Stimulated activated CD8-positive, alpha-beta memory T cell treated with anti-CD3 and anti-CD28 coated beads, Interleukin-4, amount 100 ng/mL, for 4 hours (primary cell): ENCODE measurements at regions not wholly inside any gene's neighbourhood (a gene's known extent, or its start where the extent isn't known, plus 50 kb on each side); places are given as distances from the start of the nearest gene placed in this dataset.

Experiments used
- DNase-seq, 2 donors: peaks; one replicate each; pipeline ENCODE4 v3.0.0-alpha.2; 2020; ENCODE audit warnings: low read depth in 2 of 2, low spot score in 1 of 2

DNA sequence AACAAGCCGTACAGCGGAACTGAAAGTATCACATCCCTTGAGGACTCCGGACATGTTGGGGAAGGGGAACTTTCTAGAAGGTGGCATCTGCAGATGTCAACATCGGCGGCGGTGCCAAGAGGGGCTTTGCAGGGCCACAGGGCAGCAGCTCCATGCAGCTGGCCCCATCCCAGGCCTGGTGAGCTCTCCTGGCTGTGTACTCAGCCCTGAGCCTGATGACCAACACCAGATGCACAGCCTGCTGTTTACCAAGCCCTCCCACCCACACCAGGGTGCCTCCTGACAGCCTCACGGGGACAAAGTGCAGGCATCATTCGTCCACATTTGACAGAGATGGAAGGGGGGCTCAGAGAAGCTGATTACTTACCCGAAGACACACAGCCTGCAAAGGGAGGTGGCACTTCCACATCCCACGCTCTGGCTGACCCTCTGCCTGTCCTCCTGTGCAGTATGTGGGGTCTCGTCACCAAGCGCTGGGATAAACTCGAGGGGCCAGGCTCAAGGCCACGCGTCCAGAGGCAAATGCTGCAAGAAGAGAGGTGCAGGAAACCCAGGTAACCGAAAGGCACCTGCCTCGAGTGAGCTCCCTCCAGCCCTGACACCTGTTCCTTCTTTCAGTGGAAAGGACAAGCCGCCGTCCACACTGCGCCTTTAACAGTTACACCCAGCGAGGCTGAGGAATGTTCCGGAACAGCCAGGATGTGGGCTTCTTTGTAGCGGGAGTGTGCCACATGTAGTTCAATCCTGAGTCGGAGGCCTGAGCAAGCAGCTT is 69.0 kb upstream of the ASAP2 start:
- no peak for DNase-seq

GRCh38 chr2:9135822-9136558 is 70.6 kb upstream of the ASAP2 start:
- DNase-seq: no peak

GRCh38 chr2:9127316-9127715 is 79.3 kb upstream of the ASAP2 start:
- DNase-seq: no peak

DNA sequence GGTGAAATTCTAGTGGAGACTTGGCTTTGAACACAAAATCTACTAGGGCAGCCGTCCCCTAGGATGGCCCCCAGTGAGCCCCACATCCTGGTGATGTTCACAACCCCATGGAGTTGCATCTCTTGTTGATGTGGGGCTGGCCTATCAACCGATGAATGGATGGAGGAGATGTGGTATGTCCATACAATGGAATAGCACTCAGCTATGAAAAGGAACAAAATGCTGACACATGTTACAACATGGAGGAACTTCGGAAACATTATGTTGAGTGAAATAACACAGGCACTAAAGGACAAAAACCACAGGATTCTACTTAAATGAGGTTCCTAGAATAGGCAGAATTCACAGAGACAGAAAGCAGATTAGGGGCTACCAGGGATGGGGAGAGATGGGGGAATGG is 80.1 kb upstream of the ASAP2 start:
- DNase-seq: no peak

DNA sequence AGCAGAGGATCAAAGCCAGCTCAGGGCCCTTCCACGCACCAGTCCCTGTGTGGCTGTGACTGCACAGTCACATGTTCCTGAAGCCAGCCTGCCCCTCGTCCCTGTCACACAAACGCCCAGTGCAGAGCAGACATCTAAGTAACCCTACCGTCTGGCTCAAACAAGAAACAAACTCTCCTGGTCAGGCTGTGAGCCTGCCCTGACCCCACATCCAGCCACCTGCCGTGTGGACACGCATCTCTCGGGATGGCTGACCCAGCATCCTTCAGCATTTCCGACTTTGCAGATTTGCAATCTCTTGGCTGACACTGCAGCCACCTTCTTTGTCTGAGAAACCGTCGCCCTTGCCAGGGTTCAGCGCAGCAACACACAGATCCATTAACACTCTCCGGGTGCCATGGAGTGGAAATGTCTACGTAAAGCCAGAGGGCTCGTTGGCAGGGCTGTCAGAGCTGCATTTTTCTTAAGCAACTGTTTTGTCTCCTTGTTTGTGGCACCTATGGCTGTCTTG is 82.3 kb upstream of the ASAP2 start:
- DNase-seq: no peak

DNA sequence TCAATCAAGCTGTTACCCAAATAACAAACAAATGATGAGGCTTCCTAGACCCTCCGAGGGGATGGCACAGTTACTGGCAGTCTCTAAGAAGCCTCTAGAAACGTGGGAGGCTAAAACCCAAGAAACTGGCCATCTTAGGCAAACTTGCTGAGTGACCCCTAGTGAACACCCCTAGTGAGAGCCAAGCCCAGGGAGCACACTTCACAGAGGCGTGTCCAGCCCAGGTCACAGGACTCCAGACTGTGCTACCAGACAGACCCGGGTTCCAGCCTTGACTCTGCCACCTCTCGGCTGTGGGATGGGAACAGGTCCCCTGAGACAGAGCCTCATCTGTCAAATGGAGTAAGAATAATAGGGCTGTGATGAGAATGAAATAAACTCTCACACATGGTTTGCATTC is 83.5 kb upstream of the ASAP2 start:
- no peak for DNase-seq

DNA sequence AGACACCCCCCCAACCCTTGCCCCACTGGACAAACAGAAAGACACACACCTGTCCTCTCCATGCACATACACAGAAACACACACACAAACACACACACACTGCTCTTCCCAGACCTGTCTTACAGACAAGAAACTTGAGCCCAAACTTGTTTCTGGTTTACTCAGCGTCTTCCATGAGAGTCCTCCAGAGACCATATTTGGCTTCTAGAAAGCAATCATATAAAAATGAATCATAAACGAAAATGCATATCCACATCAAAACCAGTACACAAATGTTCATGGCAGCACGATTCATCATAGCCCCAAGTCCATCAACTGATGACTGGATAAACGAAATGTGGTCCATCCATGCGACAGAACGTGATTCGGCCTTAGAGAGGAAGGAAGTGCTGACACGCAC is 84.2 kb upstream of the ASAP2 start:
- no peak for DNase-seq

DNA sequence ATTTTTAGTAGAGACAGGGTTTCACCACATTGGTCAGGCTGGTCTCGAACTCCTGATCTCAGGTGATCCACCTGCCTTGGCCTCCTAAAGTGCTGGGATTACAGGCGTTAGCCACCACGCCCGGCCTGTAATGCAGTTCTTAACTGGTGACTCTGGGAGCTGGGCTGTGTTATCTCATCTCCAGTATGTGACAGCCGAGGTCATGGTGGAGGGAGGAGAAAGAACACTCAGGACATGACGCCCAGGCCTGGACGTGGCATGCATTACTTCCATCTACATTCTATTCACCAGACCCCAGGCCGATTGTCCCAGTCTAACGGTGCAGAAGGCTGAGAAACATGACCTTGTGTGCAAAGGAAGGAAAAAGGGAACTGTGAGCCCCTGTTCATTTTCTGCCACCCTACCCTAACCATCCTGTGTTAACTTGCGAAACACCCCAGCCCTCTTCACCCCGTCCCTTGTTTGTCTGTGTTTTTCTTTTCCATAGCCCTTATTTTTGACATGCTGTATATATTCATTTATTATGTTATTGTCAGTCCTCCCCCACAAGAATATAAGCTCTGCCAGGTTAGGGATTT is 88.1 kb upstream of the ASAP2 start:
- DNase-seq: no peak

GRCh38 chr2:9115229-9115628 is 91.4 kb upstream of the ASAP2 start:
- no peak for DNase-seq

DNA sequence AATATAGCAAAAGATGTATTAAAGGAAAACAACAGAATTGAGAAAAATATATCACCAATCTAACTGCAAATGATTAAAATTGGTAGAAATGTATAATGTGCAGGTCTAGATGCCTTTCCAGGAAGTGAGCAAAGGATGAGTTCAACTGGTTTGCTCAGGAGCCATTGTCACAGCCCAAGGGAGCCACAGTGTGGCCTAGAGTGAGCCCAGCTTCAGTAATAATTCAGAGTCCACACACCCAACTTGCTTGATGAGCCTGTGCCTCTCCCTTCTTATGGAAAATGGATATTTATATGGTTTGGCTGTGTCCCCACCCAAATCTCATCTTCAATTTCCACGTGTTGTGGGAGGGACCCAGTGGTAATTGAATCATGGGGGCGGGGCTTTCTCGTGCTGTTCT is 92.2 kb upstream of the ASAP2 start:
- DNase-seq: no peak

- no peak for DNase-seq
These were observed 92.7 kb upstream of the ASAP2 start for GRCh38 chr2:9113916-9114315.

- no peak for DNase-seq
These were observed 93.3 kb upstream of the ASAP2 start for GRCh38 chr2:9113262-9113661.

GRCh38 chr2:9112079-9112721 is 94.4 kb upstream of the ASAP2 start:
- no peak for DNase-seq

DNA sequence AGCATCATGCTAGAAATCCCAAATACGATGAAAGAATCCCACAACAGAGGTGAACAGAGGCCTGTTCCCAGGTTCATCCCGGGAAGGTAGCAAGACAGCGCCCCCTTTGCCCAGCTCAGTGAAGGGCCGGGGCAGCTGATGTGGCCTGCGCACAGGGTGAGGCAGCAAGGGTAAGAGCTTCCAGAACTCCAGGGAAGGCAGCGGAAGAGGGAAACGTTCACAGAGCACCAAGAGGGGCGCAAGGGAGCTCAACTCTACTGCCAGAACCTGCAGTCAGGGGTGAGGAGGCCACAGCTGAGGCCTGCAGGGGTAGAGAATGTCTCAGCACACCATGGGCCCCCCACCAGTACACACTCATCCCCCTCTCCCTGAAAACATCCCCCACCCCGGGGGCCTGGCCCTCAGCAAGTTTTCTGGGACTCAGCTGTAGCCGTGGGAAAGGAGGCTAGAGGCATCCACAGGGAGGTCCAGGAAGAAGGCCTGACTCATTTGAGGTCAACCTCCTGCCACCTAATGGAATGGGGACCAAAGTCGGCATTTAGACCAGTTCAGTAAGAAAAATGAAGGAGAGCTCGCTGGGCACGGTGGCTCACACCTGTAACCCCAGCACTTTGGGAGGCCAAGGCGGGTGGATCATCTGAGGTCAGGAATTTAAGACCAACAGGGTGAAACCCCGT is 95.6 kb upstream of the ASAP2 start:
- no peak for DNase-seq

DNA sequence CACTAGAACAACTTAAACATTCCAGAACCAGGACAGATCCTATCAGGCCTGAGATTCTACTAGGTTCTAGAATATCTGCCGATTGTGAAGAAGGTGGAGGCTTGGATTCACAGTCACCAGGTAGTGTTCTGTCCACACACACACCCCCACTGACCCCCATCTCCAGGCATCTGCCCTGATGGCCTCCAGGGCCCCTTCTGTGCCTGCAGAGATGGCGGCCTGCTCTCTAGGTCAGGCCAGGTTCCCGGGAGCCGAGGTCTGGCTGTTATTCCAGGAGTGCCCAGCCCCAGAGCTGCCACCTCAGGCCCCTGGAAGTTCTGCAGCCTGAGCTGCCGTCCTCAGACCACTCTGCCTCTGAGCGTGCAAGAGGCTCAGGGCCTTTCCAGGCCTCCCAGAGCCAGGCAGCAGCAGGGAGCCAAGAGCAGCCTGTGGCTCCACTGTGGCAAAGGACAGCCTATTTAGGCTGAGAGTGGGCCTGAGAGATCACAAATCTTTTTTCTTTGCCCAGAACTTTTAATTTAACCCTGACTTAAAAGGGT is 96.2 kb upstream of the ASAP2 start:
- no peak for DNase-seq

DNA sequence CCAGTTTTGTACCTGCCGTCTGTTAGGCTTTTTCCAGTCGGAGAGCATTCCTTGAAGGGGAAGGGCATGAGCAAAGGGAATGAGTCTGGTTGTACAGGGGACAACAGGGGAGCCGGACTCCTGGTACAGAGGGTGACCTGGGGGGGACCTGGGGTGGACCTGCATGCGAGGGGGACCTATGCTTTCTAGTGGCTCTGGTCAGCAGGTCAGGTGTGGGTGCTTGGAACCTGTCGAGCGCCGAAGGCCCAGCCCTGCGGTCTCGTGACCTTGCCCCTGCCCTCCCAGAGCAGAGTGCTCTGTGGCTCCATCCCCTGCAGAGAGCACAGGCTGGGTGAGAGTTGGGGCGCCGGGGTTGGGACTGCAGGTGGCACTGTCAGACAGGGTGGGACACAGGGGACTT is 96.7 kb upstream of the ASAP2 start:
- DNase-seq: no peak

GRCh38 chr2:9108210-9108967 is 98.2 kb upstream of the ASAP2 start:
- DNase-seq: no peak

GRCh38 chr2:9107168-9108025 is 99.2 kb upstream of the ASAP2 start:
- no peak for DNase-seq
